ENCODE measurements at regions not wholly inside any gene's neighbourhood (a gene's known extent, or its start where the extent isn't known, plus 50 kb on each side); places are given as distances from the start of the nearest gene placed in this dataset.

DNA sequence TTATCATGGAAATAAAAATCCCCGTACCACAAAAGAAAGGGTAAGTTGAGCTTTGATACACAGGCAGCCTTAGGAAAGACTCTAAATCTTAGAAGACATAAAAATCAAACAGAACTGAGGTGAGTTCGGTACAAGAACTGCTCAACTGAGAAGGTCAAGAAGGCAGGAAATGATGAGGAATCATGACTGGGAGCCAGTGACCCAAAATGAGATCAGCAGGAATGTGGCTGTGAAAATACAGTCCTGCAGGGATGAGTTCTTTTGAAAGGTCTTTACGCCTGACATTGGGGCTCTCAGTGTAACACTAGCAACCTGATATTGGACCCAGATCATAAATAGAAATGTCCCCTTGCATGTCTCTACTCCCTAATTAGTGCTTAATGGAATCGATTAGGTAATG is 56.3 kb upstream of the CDH11 start (continued):
- TF ChIP-seq, protein P1, sequence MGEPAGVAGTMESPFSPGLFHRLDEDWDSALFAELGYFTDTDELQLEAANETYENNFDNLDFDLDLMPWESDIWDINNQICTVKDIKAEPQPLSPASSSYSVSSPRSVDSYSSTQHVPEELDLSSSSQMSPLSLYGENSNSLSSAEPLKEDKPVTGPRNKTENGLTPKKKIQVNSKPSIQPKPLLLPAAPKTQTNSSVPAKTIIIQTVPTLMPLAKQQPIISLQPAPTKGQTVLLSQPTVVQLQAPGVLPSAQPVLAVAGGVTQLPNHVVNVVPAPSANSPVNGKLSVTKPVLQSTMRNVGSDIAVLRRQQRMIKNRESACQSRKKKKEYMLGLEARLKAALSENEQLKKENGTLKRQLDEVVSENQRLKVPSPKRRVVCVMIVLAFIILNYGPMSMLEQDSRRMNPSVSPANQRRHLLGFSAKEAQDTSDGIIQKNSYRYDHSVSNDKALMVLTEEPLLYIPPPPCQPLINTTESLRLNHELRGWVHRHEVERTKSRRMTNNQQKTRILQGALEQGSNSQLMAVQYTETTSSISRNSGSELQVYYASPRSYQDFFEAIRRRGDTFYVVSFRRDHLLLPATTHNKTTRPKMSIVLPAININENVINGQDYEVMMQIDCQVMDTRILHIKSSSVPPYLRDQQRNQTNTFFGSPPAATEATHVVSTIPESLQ (CRISPR knock-in tag; IDR thresholded peaks at IDR 0.05) = no peak
- TF ChIP-seq MYBL2 (CRISPR knock-in tag; IDR thresholded peaks at IDR 0.05) (no peak), RELA (CRISPR knock-in tag; IDR thresholded peaks at IDR 0.05; ENCODE audit: borderline replicate concordance) (no peak)

DNA sequence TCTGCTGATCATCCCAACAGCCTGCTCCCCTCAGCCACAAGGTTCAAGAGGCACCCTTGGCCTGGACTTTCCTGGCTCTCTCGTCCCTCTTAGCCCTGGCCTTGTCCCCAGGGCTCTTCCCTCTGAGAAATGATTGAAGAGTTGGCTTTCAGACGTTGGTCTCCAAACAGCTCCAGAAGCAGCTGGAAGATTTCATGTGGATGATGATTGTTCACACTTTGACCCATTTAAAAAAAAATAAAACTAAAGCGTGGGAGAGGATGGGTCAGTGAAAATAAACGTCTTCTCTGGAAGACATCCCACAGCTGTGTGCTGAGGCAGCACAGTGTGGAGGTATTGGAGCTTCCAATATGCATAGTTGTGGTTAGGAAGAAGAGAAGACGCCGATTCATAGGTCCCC is 54.7 kb upstream of the CDH11 start:
- ChIA-PET POLR2A (no interaction called here), CTCF (no interaction called here)
- H3K9me3 Mint-ChIP-seq = no peaks in the 10 kb centered on the region
- H3K36me3 Mint-ChIP-seq = no peaks in the 10 kb centered on the region
- no peak overlapping the region for H3K4me3 Mint-ChIP-seq
- no peak overlapping the region for H3K27ac Mint-ChIP-seq
- H3K27me3 Mint-ChIP-seq (ENCODE audit: low read depth) = peaks cover 6% of the 10 kb centered on the region
- TF ChIP-seq CREB1 (CRISPR knock-in tag; IDR thresholded peaks at IDR 0.05) (no peak), FOXK1 (CRISPR knock-in tag; IDR thresholded peaks at IDR 0.05) (no peak), JUN (CRISPR knock-in tag; IDR thresholded peaks at IDR 0.05) (no peak), ZNF396 (CRISPR knock-in tag; IDR thresholded peaks at IDR 0.05; ENCODE audit: borderline replicate concordance) (no peak), FOXJ3 (CRISPR knock-in tag; IDR thresholded peaks at IDR 0.05; ENCODE audit: borderline replicate concordance) (no peak), ZNF263 (CRISPR knock-in tag; IDR thresholded peaks at IDR 0.05; ENCODE audit: low read depth) (no peak), NFYB (CRISPR knock-in tag; conservative IDR thresholded peaks at IDR 0.05; ENCODE audit: low read depth) (no peak), ZNF232 (CRISPR knock-in tag; IDR thresholded peaks at IDR 0.05) (no peak), HMGA2 (CRISPR knock-in tag; IDR thresholded peaks at IDR 0.05) (no peak), NR3C1 (CRISPR knock-in tag; conservative IDR thresholded peaks at IDR 0.05; ENCODE audit: low read depth) (no peak), SMAD4 (CRISPR knock-in tag; IDR thresholded peaks at IDR 0.05) (no peak), ZNF423 (CRISPR knock-in tag; IDR thresholded peaks at IDR 0.05) (no peak), TEAD1 (CRISPR knock-in tag; IDR thresholded peaks at IDR 0.05) (no peak), CREM (CRISPR knock-in tag; IDR thresholded peaks at IDR 0.05) (no peak), NR2C2 (CRISPR knock-in tag; IDR thresholded peaks at IDR 0.05) (no peak)
- TF ChIP-seq, protein P2, sequence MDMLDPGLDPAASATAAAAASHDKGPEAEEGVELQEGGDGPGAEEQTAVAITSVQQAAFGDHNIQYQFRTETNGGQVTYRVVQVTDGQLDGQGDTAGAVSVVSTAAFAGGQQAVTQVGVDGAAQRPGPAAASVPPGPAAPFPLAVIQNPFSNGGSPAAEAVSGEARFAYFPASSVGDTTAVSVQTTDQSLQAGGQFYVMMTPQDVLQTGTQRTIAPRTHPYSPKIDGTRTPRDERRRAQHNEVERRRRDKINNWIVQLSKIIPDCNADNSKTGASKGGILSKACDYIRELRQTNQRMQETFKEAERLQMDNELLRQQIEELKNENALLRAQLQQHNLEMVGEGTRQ (CRISPR knock-in tag; IDR thresholded peaks at IDR 0.05) = no peak
- TF ChIP-seq, protein P3, sequence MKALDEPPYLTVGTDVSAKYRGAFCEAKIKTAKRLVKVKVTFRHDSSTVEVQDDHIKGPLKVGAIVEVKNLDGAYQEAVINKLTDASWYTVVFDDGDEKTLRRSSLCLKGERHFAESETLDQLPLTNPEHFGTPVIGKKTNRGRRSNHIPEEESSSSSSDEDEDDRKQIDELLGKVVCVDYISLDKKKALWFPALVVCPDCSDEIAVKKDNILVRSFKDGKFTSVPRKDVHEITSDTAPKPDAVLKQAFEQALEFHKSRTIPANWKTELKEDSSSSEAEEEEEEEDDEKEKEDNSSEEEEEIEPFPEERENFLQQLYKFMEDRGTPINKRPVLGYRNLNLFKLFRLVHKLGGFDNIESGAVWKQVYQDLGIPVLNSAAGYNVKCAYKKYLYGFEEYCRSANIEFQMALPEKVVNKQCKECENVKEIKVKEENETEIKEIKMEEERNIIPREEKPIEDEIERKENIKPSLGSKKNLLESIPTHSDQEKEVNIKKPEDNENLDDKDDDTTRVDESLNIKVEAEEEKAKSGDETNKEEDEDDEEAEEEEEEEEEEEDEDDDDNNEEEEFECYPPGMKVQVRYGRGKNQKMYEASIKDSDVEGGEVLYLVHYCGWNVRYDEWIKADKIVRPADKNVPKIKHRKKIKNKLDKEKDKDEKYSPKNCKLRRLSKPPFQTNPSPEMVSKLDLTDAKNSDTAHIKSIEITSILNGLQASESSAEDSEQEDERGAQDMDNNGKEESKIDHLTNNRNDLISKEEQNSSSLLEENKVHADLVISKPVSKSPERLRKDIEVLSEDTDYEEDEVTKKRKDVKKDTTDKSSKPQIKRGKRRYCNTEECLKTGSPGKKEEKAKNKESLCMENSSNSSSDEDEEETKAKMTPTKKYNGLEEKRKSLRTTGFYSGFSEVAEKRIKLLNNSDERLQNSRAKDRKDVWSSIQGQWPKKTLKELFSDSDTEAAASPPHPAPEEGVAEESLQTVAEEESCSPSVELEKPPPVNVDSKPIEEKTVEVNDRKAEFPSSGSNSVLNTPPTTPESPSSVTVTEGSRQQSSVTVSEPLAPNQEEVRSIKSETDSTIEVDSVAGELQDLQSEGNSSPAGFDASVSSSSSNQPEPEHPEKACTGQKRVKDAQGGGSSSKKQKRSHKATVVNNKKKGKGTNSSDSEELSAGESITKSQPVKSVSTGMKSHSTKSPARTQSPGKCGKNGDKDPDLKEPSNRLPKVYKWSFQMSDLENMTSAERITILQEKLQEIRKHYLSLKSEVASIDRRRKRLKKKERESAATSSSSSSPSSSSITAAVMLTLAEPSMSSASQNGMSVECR (CRISPR knock-in tag; IDR thresholded peaks at IDR 0.05; ENCODE audit: borderline replicate concordance) = no peak
- TF ChIP-seq, protein P4, sequence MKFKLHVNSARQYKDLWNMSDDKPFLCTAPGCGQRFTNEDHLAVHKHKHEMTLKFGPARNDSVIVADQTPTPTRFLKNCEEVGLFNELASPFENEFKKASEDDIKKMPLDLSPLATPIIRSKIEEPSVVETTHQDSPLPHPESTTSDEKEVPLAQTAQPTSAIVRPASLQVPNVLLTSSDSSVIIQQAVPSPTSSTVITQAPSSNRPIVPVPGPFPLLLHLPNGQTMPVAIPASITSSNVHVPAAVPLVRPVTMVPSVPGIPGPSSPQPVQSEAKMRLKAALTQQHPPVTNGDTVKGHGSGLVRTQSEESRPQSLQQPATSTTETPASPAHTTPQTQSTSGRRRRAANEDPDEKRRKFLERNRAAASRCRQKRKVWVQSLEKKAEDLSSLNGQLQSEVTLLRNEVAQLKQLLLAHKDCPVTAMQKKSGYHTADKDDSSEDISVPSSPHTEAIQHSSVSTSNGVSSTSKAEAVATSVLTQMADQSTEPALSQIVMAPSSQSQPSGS (CRISPR knock-in tag; IDR thresholded peaks at IDR 0.05; ENCODE audit: borderline replicate concordance, low read depth) = no peak
- TF ChIP-seq, protein P5, sequence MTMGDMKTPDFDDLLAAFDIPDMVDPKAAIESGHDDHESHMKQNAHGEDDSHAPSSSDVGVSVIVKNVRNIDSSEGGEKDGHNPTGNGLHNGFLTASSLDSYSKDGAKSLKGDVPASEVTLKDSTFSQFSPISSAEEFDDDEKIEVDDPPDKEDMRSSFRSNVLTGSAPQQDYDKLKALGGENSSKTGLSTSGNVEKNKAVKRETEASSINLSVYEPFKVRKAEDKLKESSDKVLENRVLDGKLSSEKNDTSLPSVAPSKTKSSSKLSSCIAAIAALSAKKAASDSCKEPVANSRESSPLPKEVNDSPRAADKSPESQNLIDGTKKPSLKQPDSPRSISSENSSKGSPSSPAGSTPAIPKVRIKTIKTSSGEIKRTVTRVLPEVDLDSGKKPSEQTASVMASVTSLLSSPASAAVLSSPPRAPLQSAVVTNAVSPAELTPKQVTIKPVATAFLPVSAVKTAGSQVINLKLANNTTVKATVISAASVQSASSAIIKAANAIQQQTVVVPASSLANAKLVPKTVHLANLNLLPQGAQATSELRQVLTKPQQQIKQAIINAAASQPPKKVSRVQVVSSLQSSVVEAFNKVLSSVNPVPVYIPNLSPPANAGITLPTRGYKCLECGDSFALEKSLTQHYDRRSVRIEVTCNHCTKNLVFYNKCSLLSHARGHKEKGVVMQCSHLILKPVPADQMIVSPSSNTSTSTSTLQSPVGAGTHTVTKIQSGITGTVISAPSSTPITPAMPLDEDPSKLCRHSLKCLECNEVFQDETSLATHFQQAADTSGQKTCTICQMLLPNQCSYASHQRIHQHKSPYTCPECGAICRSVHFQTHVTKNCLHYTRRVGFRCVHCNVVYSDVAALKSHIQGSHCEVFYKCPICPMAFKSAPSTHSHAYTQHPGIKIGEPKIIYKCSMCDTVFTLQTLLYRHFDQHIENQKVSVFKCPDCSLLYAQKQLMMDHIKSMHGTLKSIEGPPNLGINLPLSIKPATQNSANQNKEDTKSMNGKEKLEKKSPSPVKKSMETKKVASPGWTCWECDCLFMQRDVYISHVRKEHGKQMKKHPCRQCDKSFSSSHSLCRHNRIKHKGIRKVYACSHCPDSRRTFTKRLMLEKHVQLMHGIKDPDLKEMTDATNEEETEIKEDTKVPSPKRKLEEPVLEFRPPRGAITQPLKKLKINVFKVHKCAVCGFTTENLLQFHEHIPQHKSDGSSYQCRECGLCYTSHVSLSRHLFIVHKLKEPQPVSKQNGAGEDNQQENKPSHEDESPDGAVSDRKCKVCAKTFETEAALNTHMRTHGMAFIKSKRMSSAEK (CRISPR knock-in tag; IDR thresholded peaks at IDR 0.05; ENCODE audit: borderline replicate concordance) = no peak
- ATAC-seq = no peak
- DNase-seq (ENCODE audit: low spot score) = no peak
- no peaks in the 10 kb centered on the region for H3K4me1 Mint-ChIP-seq

All from WTC11 (cell line).